Right atrium auricular region (tissue), 2 donors: ENCODE measurements at regions not wholly inside any gene's neighbourhood (a gene's known extent, or its start where the extent isn't known, plus 50 kb on each side); places are given as distances from the start of the nearest gene placed in this dataset.

Source experiments
- DNase-seq: peaks from one replicate; pipeline ENCODE4 v3.0.0-alpha.2; 2019; ENCODE audit warnings: low spot score
- H3K27ac ChIP-seq, 2 donors: fragments of 200-600 bp; sonication (generic); 1 replicate in 1 of 2; 2 replicates in 1 of 2; pipeline ENCODE4 v1.5.1; 2016 to 2019
- H3K27me3 ChIP-seq, 2 donors: fragments of 200-600 bp; sonication (generic); one replicate each; pipeline versions ENCODE4 v1.5.1 to v1.6.0; 2017 to 2019
- H3K36me3 ChIP-seq: fragments of 200-600 bp; sonication (generic); one replicate; pipeline ENCODE4 v1.5.1; 2016
- H3K4me1 ChIP-seq, 2 donors: fragments of 200-600 bp; sonication (generic); one replicate each; pipeline versions ENCODE4 v1.5.1 to v1.6.0; 2017 to 2019
- H3K4me3 ChIP-seq, 2 donors: fragments of 200-600 bp; sonication (generic); 1 replicate in 1 of 2; 2 replicates in 1 of 2; pipeline ENCODE4 v1.5.1; 2017 to 2019; ENCODE audit warnings: mild to moderate bottlenecking in 1 of 2, moderate library complexity in 1 of 2
- H3K9me3 ChIP-seq, 2 donors: fragments of 200-600 bp; sonication (generic); one replicate each; pipeline ENCODE4 v1.5.1; 2019
- TF ChIP-seq, protein P1 (sequence below), 2 donors: fragments of 200-600 bp; sonication (generic); IDR thresholded peaks; one replicate each; pipeline ENCODE4 v1.5.1; 2019; ENCODE audit warnings: antibody characterized with exemption in 2 of 2

- H3K4me3 ChIP-seq, result no peak overlapping the region
- TF ChIP-seq, protein P1, sequence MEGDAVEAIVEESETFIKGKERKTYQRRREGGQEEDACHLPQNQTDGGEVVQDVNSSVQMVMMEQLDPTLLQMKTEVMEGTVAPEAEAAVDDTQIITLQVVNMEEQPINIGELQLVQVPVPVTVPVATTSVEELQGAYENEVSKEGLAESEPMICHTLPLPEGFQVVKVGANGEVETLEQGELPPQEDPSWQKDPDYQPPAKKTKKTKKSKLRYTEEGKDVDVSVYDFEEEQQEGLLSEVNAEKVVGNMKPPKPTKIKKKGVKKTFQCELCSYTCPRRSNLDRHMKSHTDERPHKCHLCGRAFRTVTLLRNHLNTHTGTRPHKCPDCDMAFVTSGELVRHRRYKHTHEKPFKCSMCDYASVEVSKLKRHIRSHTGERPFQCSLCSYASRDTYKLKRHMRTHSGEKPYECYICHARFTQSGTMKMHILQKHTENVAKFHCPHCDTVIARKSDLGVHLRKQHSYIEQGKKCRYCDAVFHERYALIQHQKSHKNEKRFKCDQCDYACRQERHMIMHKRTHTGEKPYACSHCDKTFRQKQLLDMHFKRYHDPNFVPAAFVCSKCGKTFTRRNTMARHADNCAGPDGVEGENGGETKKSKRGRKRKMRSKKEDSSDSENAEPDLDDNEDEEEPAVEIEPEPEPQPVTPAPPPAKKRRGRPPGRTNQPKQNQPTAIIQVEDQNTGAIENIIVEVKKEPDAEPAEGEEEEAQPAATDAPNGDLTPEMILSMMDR (IDR thresholded peaks at IDR 0.05), result no peak
- no peak for DNase-seq
- H3K4me1 ChIP-seq, result no peaks in the 10 kb centered on the region
- no peak overlapping the region for H3K27ac ChIP-seq
- no peaks in the 10 kb centered on the region for H3K27me3 ChIP-seq
- H3K36me3 ChIP-seq, result no peaks in the 10 kb centered on the region
- H3K9me3 ChIP-seq, result peaks cover 0 to 29% of the 10 kb centered on the region in 2 donors
These were observed 59.9 kb upstream of the SHISAL1 start for GRCh38 chr22:44372611-44373010.

- no peak for DNase-seq
- Histone ChIP-seq H3K36me3 (no peaks in the 10 kb centered on the region), H3K27me3 (no peaks in the 10 kb centered on the region), H3K4me3 (no peak overlapping the region), H3K9me3 (peaks cover 0 to 28% of the 10 kb centered on the region in 2 donors), H3K27ac (no peak overlapping the region), H3K4me1 (peaks cover 0 to 6% of the 10 kb centered on the region in 2 donors)
- TF ChIP-seq, protein P1 (IDR thresholded peaks at IDR 0.05), result no peak
These were observed 59.2 kb upstream of the SHISAL1 start for GRCh38 chr22:44371741-44372525.

- DNase-seq, result no peak
- TF ChIP-seq, protein P1 (IDR thresholded peaks at IDR 0.05), result no peak
- Histone ChIP-seq H3K4me1 (peaks cover 0 to 13% of the 10 kb centered on the region in 2 donors), H3K27ac (no peak overlapping the region), H3K27me3 (no peaks in the 10 kb centered on the region), H3K4me3 (no peak overlapping the region), H3K36me3 (no peaks in the 10 kb centered on the region), H3K9me3 (peaks cover 0 to 10% of the 10 kb centered on the region in 2 donors)
These were observed 57.4 kb upstream of the SHISAL1 start for GRCh38 chr22:44369916-44370801.

- H3K27ac ChIP-seq, result no peak overlapping the region
- TF ChIP-seq, protein P1 (IDR thresholded peaks at IDR 0.05), result no peak
- H3K4me3 ChIP-seq, result no peak overlapping the region
- H3K36me3 ChIP-seq, result no peaks in the 10 kb centered on the region
- H3K4me1 ChIP-seq, result peaks cover 0 to 20% of the 10 kb centered on the region in 2 donors
- no peak for DNase-seq
- H3K9me3 ChIP-seq, result peaks cover 0 to 1% of the 10 kb centered on the region in 2 donors
- H3K27me3 ChIP-seq, result no peaks in the 10 kb centered on the region
These were observed 56.5 kb upstream of the SHISAL1 start for GRCh38 chr22:44369293-44369661.

DNA sequence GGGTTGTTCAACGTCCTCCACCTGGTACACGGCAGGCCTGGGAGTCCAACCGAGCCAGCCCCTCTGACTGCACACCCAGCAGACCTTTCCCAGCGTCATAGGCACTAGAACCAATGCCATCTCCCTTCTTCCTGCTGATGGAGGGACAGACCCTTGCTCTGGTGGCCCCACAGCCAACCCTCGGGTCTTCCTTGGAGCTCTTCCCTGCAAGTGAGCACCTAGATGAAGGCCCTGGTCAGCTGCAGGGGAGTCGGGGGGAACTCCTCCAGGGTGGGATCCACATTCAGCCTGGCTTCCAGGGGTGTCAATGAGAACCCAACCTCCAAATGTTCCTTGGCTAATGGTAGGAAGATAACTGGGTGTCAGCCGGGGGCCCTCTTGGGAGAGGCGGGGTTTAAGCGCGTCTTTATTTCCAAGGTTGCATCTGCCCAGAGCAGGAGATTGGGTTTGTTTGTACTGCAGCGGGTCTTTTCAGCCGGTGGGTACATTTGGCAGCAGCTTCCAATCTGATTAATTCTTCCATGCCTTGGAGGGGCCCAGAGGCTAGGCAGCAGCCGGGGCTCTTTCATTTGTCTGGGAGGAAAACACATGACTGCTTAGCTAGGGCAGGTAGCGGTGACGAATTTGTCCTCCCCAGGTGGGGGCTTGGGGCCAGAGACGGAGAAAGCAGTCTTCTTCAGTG is 56.0 kb upstream of the SHISAL1 start:
- DNase-seq, result no peak
- Histone ChIP-seq H3K27ac (no peak overlapping the region), H3K36me3 (no peaks in the 10 kb centered on the region), H3K4me3 (no peak overlapping the region), H3K9me3 (no peaks in the 10 kb centered on the region), H3K4me1 (peaks cover 0 to 25% of the 10 kb centered on the region in 2 donors), H3K27me3 (no peaks in the 10 kb centered on the region)
- TF ChIP-seq, protein P1 (IDR thresholded peaks at IDR 0.05), result no peak
